Stimulated activated CD4-positive, alpha-beta T cell treated with anti-CD3 and anti-CD28 coated beads, Interleukin-4, amount 100 ng/mL, for 4 hours (primary cell): ENCODE measurements at regions not wholly inside any gene's neighbourhood (a gene's known extent, or its start where the extent isn't known, plus 50 kb on each side); places are given as distances from the start of the nearest gene placed in this dataset.
"Not testable (repeated sequence)": the region's sequence is repeated elsewhere in the genome, so short reads cannot be mapped to it uniquely, and the experiment has no call there.

Experiments used
- DNase-seq, 2 experiments: peaks; one replicate each; pipeline ENCODE4 v3.0.0-alpha.2; 2020

DNA sequence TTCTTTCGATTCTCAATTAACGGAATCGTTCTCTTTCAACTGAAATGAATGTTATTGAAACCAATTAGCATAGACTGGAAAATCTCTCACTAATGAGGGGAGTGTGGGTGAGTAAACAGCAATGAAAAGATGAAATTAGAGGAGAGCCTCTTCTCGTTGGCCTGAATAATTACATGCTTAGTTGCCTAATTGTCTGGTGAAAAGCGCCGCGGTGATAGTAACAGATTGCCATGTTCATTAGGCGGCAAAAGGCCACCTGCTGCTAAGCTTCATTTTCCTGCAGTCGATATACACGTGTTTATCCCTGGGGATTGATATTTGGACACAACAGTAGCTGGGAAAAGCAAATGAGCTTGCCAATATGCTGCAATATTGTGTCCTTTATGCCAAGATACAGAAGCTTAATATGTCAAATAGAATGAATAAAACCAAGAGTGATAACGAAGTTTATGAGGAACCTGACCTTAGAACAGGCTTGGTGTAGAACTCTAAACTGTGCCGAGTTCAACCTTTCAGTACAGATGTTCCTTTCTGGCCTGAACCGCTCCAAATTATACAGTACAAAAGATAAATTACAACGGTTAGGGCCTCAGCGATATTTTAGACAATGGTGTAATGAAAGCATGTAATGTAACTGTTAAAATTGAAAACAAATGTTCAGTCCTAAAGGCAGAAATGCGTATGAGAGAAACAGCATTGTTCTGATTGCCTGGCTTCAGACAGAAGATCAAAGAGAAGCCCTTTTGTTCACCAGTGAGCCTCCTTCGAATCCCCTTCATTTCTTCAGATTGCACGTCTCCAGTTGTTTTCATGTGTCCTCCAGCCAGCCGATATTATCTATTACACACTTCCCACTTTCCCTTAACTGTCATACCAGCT is 185.2 kb downstream of the SHOX2 start:
- DNase-seq, result no peak

DNA sequence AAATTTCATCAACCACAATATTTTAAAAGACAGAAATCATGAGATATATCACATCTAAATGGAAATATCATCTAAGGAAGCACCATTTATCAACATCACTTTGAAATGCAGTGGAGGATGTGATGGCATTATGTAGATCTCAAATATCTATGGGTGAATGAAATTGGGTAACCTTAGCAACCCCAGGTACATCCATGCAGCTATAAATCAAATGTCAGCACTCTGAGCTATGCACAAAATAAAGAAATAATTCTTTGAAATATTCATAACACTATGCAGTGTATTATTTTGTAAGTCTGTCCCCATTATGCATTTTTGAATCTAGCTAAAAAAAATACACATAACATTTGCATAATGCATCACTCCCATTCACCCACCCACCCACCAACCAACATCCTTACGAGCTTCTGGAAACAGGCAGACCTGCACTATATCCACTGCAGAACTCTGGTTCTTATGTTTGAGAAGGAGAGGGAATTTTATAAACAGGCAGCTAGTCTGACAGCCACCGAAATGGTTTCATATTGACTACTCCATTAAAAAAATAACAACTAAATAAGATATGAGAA is 186.8 kb downstream of the SHOX2 start:
- DNase-seq, result no peak

DNA sequence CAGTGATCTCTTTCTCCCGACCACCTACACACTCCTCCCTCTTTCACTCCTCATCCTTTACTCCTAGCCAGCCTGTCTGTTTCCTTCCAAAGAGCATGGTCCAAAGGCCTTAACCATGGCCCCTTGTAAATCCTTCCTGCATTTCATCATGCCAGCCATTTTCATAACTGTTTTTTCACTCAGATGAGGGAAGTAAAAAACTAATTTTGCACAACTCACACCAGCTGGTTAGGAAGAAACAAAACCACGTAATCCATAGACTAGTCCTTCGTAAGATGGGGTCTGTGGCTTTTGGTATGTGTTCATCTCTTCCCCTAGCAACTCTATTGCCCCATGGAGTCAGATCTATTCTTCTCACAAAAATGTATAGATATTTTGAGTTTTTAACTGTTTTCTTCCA is 187.8 kb downstream of the SHOX2 start:
- DNase-seq, result no peak

DNA sequence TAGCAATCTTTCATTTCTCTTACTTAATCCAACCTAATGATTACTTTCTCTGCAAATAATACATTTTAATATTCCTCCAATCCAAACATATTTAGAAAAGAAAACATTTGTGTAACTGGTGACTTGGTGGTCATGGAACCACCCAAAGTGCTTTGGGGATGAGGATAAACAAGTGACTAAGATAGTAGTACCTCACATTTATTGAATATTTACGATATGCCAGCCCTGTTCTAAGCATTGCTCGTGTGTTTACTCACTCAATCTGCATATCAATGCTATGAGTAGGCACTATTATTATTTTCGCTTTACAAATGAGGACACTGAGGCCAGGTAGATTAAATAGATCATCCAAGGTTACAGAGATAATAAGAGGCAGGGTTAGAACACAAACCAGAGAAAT is 189.5 kb downstream of the SHOX2 start:
- no peak for DNase-seq

DNA sequence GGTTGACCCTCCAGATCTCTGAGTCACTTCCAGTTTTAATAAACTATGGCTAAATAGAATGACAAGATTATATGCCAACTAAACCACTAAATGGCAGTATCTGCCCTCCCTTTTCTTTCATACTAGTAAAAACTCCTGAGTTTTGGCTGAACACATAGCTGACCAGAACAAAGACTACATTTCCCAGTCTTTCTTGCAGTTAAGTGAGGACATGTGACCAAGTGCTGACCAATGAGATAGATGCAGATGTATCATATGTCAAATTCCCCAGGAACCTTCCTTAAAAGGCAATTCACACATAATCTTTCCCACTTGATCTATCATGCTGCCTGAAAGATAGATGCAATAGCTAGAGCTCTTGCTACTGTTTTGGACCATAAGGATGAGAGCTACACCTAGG is 191.3 kb downstream of the SHOX2 start:
- no peak for DNase-seq

DNA sequence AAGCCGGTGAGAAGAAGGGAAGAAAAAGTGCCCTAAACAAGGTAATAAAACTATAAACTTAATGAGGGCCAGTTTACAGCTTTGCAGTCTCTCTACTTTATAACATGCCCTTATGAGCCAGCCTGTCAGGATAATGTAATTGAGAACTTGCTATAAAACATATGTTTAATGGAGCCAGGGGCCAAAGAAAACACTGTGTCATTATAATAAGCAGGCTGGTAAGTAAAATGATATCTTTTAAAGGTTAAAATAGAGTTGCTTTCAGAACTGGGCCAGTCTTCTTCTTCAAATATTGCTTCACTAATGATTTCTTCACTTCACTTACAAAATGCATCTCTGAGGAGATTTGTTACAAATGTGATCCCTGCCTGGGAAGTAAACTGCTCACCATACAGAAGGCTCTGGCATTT is 192.5 kb downstream of the SHOX2 start:
- no peak for DNase-seq

DNA sequence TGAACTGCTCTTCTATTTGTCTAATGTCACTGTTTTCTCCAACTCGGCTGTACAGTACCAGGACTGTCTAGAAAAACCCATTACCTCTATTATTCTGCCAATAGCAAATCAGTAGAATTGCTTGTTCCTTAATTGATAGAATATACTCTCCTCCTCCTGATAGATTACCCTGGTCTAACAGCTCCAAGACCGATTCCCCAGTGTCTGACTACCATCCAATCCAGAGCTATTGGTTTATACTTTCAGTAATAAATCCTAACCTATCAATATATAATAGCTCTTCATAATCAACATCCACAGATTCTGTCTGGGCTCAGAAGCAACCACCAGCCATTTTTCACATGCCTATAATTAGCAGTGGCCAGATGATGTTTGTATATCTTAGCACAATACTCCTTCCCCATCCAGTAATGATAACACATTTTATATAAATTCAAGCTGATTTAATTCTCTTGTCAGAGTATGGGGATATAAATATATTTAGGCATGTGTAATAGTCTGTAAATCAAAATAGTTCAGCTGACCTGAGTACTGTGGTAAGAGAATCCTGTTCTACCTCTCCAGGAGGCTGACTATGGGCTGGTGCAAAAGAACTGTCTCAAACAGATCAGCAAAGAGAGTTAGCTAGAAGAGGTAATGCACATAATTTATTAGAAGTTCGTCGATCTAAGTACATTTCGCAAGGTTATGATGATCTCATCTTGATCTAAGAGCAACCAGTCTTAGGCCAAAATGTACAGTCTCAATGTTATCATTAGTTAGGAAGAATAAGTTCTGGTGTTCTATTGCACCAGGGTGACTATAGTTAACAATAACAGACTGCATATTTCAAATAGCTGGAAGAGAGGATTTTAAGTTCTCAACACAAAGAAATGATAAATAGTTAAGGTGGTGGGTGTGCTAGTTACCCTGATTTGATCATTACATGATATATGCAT is 193.4 kb downstream of the SHOX2 start:
- no peak for DNase-seq

DNA sequence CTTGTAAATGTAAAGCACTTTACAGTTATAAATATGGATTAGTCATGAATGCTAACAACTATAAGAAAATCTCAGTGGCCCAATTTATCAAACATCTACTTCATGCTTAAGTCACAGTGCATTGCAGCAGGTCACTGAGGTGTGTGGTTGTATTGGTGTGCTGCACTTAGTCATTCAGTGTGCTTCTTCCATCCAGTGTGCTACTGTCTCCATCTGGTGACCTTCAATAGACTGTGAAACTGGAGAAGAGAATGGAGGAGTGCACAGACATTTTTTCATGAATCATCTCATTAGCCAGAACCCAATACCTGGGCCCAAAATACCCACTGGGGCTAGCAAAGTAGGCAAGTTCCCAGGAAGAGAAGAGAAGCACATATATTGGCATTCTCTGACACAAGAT is 199.6 kb downstream of the SHOX2 start:
- DNase-seq, result no peak

DNA sequence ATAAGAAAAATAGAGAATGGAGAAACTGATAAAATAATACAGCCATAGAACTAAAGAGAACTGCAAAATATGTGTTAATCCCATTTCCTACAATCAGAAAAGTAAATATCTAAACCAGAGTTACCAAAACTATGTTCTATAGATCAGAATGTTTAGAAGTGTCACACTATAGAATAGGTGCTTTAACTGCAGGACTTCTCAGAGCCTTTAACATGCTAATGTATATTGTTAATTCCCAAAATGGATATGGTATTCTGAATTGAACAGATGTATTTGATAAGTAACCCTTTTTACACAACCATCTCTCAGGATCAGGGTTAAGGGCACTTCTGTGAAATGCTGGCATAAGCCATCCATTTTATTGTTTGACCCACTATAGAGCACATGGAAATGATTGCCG is 200.3 kb downstream of the SHOX2 start:
- no peak for DNase-seq

DNA sequence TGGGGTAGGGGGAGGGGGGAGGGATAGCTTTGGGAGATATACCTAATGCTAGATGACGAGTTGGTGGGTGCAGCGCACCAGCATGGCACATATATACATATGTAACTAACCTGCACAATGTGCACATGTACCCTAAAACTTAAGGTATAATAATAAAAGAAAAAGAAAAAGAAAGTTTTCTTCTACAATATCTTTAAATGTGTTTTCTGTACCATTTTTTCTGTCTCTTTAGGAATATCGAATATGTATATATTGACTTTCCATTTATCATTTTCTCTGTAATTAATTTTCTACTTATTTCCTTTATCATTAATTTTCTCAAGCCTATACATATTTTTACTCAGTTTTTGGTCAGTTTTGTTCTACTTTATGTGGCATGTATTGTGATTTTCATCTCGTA is 203.5 kb downstream of the SHOX2 start:
- DNase-seq, result not testable (repeated sequence)

DNA sequence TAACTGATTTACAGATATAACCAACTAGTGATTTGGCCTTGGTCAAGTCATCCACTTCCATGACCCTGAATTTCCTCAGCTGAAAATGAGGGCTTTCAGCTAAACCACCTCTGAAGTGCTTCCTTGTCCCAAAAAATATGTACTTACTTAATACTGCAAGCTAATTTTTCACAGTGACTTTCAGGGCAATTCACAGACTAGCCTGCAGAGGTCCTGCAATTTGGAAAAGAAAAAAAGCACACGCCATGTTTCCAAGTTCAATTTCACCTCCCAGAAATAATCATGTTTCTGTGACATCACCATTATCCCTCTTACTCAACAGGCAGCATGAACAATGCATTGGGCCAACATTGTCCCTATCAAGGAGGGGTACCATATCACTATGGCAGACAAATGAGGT is 218.2 kb downstream of the SHOX2 start:
- DNase-seq, result no peak

DNA sequence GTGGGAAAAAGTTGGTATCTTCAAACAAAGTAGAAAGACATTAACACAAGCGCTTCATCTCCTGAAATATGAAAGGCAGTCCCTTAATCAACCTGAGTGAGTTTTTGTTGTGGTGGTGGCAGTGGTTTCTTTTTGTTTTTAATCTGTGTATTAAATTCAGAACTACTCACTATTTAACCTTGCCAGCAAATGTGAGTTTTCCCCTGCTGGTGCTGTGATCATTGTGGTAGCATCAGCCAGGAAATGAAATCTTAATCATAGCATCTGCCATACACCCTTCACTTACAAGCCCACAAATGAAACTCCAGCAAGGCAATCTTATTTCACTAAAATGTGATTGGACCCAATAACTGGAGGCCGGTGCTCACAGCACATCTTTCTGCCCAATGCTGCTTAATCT is 229.7 kb downstream of the SHOX2 start:
- DNase-seq, result no peak

DNA sequence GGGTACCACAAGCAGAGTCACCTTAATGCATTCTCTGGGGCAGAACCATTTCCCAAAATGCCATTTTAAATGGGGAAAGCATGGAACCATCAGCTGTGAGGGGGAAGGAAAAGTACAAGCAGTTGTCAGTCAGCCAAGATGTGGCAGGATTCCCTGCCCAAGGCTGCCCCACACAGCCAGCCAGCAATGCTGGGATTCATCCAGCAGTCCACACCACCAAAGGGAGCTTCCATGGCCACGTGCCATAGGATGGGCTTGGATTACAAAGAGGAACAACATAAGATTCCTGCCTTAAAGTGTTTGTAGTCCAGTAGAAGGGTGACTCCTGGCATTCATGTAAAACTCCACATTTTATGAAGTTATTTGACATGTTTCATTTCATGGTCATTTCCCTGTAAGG is 233.3 kb downstream of the SHOX2 start:
- DNase-seq, result no peak

DNA sequence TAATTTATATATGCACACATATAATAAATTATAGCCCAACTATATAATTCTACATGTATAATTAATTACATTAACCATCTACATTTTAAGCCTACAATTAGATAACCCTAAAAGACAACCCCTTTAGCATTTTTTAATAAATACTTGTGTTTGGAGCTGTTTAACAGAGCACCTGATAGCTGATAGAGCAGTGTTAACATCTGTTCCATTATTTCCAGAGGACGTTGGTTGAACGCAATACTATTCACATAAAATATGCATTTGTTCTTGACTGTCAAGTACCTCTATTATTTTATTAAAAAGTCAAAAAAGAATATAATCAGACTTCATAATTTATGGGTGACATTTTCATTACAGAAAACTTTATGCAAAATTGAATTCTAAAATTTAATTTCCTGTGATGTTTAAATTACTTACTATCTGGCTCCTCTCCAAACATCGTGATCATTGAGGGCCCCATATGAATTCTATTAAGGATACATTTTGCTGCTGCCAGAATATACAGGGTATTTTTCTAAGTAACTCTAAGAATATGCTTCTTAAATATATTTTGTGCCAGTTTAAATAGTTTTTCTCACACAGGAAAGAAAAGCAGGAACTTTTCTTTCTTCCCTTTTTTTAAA is 234.3 kb downstream of the SHOX2 start:
- no peak for DNase-seq

DNA sequence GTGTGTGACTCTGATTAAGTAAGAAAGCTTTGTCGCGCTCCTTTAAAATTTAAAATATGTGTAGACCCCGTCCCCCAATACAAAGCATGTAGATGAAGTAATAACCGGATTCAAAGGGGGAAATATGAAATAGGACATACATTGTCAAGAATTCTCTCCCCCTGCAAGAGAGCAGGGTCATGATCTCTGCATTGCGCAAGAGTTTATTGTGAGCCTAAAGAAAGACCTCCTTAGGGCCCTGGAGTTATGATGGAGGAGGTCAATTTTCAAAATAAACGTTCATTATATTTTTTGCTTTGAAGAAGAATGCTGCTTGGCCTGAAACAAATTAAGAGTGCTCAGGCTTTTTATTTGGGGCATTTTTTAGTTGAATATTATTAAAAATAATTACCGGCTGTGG is 235.0 kb downstream of the SHOX2 start:
- DNase-seq, result no peak

DNA sequence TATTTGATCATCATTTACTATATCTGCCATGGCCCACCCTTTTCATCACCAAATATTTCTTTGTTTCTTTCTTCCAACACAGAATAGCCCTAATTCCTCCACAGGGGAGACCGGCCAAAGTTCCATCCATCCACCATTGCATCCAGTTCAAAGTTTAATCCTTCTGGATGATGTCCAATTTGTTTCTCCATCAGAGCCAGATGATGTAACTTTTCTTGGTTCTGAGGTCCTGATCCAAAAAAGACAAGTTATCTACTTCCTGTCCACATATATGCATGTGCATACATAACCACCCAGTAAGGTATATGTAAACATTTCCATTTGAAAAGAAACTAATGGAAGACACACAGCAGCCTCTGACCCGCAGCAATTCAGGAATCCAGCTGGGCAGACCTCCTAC is 237.3 kb downstream of the SHOX2 start:
- no peak for DNase-seq

DNA sequence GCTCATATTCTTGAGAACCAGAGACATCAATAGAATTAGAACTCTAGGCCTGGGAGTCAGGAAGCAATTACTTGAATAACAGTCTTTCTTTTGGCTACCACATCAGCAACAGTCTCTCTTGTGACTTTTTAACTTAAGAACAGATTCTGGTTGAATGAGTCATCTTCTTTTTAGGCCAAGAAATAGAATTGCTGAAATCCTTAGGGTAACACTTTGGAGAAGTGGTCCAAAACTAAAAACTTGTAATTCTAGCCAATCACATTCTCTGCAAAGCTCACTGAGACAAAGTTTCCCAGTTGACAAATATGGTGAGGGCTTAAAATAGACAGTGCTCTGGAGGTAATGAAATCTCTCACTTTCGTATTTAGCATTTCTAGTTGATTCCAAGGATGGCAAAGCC is 238.0 kb downstream of the SHOX2 start:
- DNase-seq, result no peak

DNA sequence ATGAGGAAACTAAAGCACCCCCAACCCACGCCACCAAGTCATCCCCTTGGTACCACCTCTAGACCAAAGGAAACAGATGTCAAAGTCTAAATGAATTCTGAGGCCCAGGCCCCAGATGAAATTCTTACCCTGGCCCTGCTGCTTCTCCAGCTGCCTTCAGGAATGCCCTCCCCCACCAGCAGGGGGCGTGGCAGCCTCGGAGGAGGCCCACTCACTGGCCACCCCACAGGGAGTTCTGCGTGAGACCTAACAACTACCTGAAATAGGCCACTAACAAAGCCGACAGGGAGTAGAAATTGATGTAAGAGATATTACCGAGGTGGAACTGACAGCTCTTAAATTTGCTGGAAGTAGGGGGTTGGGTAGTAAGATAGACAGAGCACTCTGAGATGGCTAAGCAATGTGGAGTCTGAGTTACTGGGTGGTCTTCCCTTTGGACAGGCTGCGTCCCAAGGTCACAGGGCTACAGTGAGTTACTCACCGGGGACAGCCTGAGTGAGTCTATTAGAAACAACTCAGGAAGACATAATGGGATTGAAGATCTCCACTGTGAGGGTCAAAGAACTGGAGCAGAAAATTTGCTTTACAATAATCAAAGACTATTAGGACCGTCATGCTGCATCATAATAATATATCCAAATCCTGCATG is 240.7 kb downstream of the SHOX2 start:
- peak in 1 of 2 experiments; percentile 33 for DNase-seq

DNA sequence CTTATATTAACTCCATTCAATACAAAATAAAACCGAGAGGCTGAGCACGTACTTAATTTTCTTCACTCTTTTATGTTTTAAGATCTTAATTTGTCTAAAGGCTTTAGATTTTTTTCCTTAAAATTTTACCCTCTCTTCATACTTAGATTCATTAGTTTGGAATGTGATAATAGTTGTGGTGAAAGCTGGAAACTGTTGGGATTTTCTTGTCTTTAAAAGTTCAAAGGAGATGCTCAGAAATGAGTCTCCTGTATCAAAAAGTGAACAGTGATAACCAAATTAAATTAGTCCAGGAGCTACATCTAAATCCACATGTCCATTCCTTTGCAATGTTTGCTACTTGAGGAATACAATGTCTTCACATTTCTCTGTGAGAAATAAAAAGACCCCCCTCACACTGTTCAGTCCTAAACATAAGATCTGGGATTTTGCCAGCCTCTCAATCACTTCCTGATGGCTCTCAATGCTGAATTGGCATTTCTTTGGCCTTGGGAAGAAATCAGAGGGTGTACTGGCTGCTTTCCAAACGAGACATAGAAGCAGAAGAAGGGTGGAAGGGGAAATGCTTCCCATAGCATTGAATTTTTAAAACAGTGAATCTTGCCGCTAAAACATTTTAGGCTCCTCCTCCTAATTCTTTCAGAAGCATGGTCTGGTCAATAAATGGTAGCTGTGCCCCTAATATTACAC is 245.0 kb downstream of the SHOX2 start:
- DNase-seq, result no peak

DNA sequence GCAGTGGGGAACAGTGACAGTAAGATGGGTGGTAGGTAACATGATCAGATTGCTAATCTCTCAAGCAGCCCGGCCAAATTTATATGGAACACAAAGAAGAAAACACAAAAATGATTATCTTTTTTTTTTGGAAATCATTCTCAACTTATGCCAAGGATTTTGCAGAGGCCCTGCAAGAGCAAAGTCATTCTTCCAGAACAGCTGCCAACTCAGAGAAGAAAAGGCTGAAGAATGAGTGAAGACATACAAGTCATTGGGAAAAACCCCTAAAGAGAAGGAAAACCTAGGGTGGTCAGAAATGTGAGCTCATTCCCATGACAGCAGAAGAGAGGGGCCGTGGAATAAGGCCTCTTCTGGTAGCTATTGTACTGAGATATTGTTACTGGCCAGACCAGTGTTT is 246.7 kb downstream of the SHOX2 start:
- no peak for DNase-seq

DNA sequence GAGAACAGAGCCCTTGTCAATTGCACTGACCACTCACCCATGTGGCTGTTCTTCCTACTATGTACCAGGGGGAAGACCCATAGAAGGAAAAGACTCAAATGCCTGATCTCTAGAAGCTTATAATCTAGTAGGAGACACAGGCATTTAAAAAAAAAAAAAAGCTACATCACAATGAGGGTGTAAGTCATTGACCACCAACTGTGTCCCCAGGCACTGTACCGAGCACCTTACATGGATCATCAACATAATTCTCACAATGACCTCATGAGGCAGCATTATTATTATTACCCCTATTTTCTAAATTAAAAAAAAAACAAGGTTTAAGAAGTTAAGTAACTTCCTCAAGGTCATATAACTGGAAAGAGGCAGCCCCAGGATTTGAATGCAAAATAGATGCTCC is 247.4 kb downstream of the SHOX2 start:
- no peak for DNase-seq

DNA sequence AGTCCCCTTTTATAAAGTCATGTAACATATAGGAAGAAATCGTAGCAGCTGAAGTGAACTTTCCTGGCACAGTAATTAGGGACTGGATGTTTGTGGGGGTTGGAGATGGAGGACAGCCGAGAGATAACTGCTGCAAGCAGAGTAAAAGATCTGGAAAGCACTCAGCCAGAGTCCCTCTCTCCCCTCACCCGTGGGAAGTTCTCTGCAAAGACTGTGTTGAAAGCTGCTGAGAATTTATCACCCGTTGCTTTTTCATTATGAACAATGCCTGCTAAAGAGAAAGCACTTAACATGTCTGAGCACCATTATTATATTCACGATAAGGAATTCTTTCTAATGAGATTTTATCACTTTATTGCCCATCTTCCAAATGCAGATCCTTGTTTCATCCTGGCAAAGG is 248.8 kb downstream of the SHOX2 start:
- no peak for DNase-seq
